Prostate gland (tissue), 2 donors: ENCODE measurements at regions not wholly inside any gene's neighbourhood (a gene's known extent, or its start where the extent isn't known, plus 50 kb on each side); places are given as distances from the start of the nearest gene placed in this dataset.

Experiments used
- DNase-seq: peaks from one replicate; pipeline ENCODE4 v3.0.0-alpha.2; 2019; ENCODE audit warnings: low spot score
- H3K27ac ChIP-seq, 2 donors: fragments of 200-600 bp; sonication (generic); 2 replicates each; pipeline ENCODE4 v1.5.1; 2017 to 2019
- H3K27me3 ChIP-seq: fragments of 200-600 bp; sonication (generic); replicated peaks from 2 replicates; pipeline ENCODE4 v1.5.1; 2019; ENCODE audit not compliant: insufficient read depth
- H3K36me3 ChIP-seq, 2 donors: fragments of 200-600 bp; sonication (generic); 1 replicate in 1 of 2; 2 replicates in 1 of 2; pipeline versions ENCODE4 v1.5.1 to v1.8.1; 2017 to 2019
- H3K4me1 ChIP-seq: fragments of 200-600 bp; sonication (generic); replicated peaks from 2 replicates; pipeline ENCODE4 v1.5.1; 2019
- H3K4me3 ChIP-seq, 2 donors: fragments of 200-600 bp; sonication (generic); 2 replicates each; pipeline ENCODE4 v1.5.1; 2017 to 2019
- H3K9me3 ChIP-seq: fragments of 200-600 bp; sonication (generic); 2 replicates; pipeline ENCODE4 v1.5.1; 2017
- POLR2A ChIP-seq: fragments of 450-650 bp; IDR thresholded peaks from one replicate; pipeline ENCODE4 v1.6.1; 2016; ENCODE audit warnings: antibody characterized with exemption, mild to moderate bottlenecking
- POLR2AphosphoS5 ChIP-seq: sonication (generic); formaldehyde crosslinking; IDR thresholded peaks from one replicate; pipeline ENCODE4 v1.6.1; 2017; ENCODE audit warnings: antibody characterized with exemption
- whole genome bisulfite sequencing: methylation state at CpG from one replicate; pipeline ENCODE4 v1.1.5; 2018; 5-methylcytosine and 5-hydroxymethylcytosine counted together
- intact Hi-C: fragments of 100-400 bp; cut with DNase I; formaldehyde crosslinking; loops from one replicate; pipeline ENCODE4 v1.14.2; 2022
- TF ChIP-seq, protein P1 (sequence below), 4 experiments: fragments of 200-600 bp in 2 of 4; fragments of 450-650 bp in 2 of 4; sonication (generic) in 2 of 4; IDR thresholded peaks; 1 replicate in 3 of 4; 2 replicates in 1 of 4; pipeline ENCODE4 v1.5.1; 2016 to 2019; ENCODE audit warnings: antibody characterized with exemption in 4 of 4, mild to moderate bottlenecking in 2 of 4, moderate library complexity in 2 of 4

DNA sequence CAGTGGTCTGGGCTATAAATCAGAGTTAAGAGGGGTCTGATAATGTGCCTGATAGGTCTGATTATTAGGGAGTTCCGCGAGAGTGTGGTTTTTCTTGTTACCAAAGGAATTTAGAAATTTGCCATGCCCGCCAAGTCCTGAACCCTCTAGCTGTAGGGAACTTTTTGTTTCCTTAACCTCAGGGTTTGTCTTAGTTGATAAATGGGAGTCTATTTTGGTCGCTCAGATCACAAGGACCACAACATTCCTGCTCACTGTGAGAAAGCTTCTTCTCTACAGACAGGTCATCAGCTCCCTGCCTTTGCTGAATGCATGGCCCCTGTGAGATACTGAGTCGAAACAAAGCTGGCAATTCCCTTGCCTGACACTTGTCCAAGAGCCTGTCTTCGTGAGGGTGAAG lies 497.8 kb downstream of the HS3ST4 start:
- TF ChIP-seq POLR2A (no peak), POLR2AphosphoS5 (no peak)
- TF ChIP-seq, protein P1, sequence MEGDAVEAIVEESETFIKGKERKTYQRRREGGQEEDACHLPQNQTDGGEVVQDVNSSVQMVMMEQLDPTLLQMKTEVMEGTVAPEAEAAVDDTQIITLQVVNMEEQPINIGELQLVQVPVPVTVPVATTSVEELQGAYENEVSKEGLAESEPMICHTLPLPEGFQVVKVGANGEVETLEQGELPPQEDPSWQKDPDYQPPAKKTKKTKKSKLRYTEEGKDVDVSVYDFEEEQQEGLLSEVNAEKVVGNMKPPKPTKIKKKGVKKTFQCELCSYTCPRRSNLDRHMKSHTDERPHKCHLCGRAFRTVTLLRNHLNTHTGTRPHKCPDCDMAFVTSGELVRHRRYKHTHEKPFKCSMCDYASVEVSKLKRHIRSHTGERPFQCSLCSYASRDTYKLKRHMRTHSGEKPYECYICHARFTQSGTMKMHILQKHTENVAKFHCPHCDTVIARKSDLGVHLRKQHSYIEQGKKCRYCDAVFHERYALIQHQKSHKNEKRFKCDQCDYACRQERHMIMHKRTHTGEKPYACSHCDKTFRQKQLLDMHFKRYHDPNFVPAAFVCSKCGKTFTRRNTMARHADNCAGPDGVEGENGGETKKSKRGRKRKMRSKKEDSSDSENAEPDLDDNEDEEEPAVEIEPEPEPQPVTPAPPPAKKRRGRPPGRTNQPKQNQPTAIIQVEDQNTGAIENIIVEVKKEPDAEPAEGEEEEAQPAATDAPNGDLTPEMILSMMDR (IDR thresholded peaks at IDR 0.05), result no peak
- 29% methylated on average over 6 of the region's 6 CpGs for WGBS
- Histone ChIP-seq H3K4me1 (no peaks in the 10 kb centered on the region), H3K27me3 (no peaks in the 10 kb centered on the region), H3K4me3 (no peak overlapping the region), H3K9me3 (no peaks in the 10 kb centered on the region), H3K27ac (no peak overlapping the region), H3K36me3 (no peaks in the 10 kb centered on the region)
- DNase-seq, result no peak
- intact Hi-C loops, result no loop called here

DNA sequence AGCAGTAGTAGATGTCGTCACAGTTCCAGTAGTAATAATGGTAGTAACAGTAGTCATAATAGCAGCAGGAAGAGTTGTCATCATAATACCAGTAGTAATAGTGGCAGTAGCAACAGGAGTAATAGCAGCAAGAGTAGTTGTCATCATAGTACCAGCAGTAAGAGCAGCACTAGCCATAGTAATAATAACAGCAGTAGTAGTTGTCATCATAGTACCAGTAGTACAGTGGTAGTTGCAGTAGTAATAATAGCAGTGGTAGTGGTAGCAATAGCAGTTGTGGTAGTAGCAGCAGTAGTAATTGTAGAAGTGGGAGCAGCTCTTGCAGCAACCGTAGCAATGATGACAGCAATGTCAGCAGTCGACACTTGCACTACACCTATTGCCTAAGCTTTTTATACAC lies 502.8 kb downstream of the HS3ST4 start:
- Histone ChIP-seq H3K36me3 (no peaks in the 10 kb centered on the region), H3K27ac (no peak overlapping the region), H3K9me3 (no peaks in the 10 kb centered on the region), H3K4me3 (no peak overlapping the region), H3K4me1 (no peaks in the 10 kb centered on the region), H3K27me3 (no peaks in the 10 kb centered on the region)
- WGBS, result 95% methylated on average over 3 of the region's 3 CpGs
- no peak for DNase-seq
- intact Hi-C loops, result no loop called here
- TF ChIP-seq, protein P1 (IDR thresholded peaks at IDR 0.05), result no peak
- TF ChIP-seq POLR2AphosphoS5, result no peak
- TF ChIP-seq POLR2A, result no peak

DNA sequence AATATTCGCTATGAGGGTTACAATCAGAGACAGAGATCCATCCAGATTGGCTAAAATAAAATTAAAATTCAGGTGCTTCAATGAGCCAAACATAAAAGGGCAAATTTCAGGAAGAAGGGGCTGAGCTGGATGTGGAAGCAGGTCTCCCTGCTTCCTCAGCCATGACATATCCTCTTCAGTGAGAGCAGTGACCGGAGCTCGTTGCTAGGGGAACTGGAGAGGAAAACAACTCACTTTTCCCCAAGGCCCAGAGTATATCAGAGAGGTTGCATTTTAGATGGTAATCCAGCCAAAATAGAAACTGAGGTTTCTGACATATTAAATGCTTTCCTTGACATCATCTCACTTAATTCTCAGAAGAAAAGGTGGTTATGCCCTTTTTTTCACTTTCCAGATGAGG lies 503.5 kb downstream of the HS3ST4 start:
- intact Hi-C loops, result no loop called here
- 70% methylated on average over 3 of the region's 3 CpGs for WGBS
- Histone ChIP-seq H3K36me3 (no peaks in the 10 kb centered on the region), H3K4me3 (no peak overlapping the region), H3K27ac (no peak overlapping the region), H3K9me3 (no peaks in the 10 kb centered on the region), H3K4me1 (no peaks in the 10 kb centered on the region), H3K27me3 (no peaks in the 10 kb centered on the region)
- no peak for DNase-seq
- TF ChIP-seq POLR2AphosphoS5, result no peak
- TF ChIP-seq, protein P1 (IDR thresholded peaks at IDR 0.05), result no peak

DNA sequence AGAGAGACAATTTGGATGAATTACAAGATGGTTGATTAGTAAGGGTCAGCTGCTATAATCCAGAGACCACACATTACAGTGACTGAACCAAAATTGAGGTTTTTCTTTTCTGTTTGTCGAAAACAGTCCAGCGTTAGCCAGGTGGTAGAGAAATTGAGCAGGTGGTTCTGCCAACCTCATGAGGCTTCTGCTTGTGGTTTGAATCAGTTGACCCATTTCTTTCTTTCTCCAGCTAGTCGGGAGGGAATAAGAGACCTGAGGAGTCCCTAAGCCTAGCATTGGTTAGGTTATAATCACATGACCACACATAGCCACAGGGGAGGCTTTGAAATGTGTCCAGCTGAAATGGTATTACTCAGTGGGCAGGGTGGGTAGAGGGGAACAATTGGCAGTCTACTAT lies 504.6 kb downstream of the HS3ST4 start:
- Histone ChIP-seq H3K4me3 (no peak overlapping the region), H3K9me3 (no peaks in the 10 kb centered on the region), H3K4me1 (no peaks in the 10 kb centered on the region), H3K27me3 (no peaks in the 10 kb centered on the region), H3K36me3 (no peaks in the 10 kb centered on the region), H3K27ac (no peak overlapping the region)
- intact Hi-C loops, result no loop called here
- no peak for DNase-seq
- no peak for TF ChIP-seq POLR2AphosphoS5
- TF ChIP-seq POLR2A, result no peak
- TF ChIP-seq, protein P1 (IDR thresholded peaks at IDR 0.05), result no peak
- 73% methylated on average over 3 of the region's 3 CpGs for WGBS

DNA sequence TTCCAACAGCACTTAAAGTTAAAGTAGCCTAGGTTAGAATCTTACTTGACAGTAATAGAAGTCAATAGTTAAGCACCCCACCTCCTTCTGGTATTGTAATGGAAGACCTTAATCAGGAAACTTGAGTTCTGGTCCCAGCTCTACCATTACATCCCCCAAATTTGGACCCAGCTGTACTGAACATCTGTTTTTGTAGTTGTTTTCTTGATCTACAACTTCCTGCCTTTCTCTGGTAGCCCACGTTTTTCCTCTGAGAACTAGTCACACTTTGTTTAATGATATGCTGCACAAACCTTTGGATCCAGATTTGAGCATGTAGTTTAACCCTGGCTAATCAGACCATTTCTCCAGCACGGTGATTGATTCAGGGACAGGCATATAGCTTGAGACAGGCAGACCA lies 505.0 kb downstream of the HS3ST4 start:
- no peaks in the 10 kb centered on the region for H3K36me3 ChIP-seq
- H3K27ac ChIP-seq, result no peak overlapping the region
- WGBS, result 59% methylated on average over 2 of the region's 2 CpGs
- no peaks in the 10 kb centered on the region for H3K9me3 ChIP-seq
- DNase-seq, result no peak
- intact Hi-C loops, result no loop called here
- TF ChIP-seq POLR2A (no peak), POLR2AphosphoS5 (no peak)
- TF ChIP-seq, protein P1 (IDR thresholded peaks at IDR 0.05), result no peak
- no peak overlapping the region for H3K4me3 ChIP-seq
- no peaks in the 10 kb centered on the region for H3K4me1 ChIP-seq
- no peaks in the 10 kb centered on the region for H3K27me3 ChIP-seq
